Epithelial cell of proximal tubule (primary cell): ENCODE measurements at regions not wholly inside any gene's neighbourhood (a gene's known extent, or its start where the extent isn't known, plus 50 kb on each side); places are given as distances from the start of the nearest gene placed in this dataset.
"Not testable (repeated sequence)": the region's sequence is repeated elsewhere in the genome, so short reads cannot be mapped to it uniquely, and the experiment has no call there.

Source experiments
- DNase-seq: peaks from one replicate; pipeline ENCODE4 v3.0.0-alpha.2; 2011; ENCODE audit warnings: low read depth
- H3K4me3 ChIP-seq: 2 replicates; pipeline ENCODE4 v1.5.1; 2011; ENCODE audit warnings: low read depth, mild to moderate bottlenecking, low read length
- TF ChIP-seq, protein P1 (sequence below): conservative IDR thresholded peaks from 2 replicates; pipeline ENCODE4 v1.5.1; 2012; ENCODE audit warnings: low read depth, mild to moderate bottlenecking, low read length

DNA sequence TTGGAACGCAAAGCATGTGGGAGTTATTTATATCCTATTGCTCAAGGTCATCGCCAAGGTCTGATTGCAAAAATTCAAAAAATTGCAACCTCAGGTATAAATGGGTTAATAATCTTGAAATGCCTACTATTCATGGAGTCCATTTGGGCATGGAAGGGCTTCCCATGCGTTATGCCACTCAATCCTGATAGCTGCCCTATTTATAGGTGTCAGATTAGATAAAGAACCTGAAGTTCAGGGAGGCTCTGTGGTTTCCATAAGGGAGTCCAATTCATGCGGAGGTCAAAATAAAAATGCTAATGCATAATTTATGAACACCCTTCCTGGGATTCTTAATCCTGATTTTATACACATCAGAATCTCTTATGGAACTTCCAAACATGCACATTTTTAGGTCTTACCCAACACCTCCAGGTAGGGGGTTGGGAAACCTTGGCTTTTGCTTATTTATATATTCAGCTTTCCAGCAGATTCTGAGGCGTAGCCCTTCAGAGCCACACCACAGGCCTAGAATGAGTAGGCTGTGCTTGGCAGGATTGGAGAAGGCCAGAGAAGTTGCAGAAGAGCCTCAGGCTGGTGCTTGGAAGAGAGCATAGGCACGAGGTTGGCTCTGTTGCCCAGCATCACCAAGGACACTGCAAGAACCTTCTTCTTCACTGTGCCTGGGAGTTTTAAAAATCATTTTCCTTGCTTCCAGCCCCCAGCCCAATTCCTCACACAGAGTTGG lies 324.4 kb upstream of the CFAP20DC start:
- TF ChIP-seq, protein P1, sequence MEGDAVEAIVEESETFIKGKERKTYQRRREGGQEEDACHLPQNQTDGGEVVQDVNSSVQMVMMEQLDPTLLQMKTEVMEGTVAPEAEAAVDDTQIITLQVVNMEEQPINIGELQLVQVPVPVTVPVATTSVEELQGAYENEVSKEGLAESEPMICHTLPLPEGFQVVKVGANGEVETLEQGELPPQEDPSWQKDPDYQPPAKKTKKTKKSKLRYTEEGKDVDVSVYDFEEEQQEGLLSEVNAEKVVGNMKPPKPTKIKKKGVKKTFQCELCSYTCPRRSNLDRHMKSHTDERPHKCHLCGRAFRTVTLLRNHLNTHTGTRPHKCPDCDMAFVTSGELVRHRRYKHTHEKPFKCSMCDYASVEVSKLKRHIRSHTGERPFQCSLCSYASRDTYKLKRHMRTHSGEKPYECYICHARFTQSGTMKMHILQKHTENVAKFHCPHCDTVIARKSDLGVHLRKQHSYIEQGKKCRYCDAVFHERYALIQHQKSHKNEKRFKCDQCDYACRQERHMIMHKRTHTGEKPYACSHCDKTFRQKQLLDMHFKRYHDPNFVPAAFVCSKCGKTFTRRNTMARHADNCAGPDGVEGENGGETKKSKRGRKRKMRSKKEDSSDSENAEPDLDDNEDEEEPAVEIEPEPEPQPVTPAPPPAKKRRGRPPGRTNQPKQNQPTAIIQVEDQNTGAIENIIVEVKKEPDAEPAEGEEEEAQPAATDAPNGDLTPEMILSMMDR, result no peak

DNA sequence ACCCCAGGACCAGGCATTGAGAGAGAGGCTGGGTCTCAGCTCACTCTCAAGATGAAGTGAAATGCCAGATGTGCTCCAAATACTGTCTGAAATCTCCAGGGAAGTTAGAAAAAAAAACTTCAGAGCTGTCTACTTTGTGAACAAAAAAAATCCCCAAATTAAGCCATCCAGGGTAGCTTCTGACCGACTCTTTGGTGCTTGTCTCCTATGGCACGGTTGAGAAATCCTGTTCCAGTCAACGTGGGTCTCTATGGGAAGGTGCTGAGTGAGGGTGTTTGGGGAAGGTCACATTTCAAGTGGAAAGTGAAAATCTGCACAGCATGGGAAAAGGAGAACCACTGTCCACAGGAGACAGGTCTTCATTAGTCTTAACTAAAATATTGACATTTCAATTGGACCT lies 322.5 kb upstream of the CFAP20DC start:
- no peak for DNase-seq
- TF ChIP-seq, protein P1, result no peak
- no peak overlapping the region for H3K4me3 ChIP-seq

More for the DNA sequence above, 324.4 kb upstream of the CFAP20DC start:
- DNase-seq, result no peak
- no peak overlapping the region for H3K4me3 ChIP-seq

DNA sequence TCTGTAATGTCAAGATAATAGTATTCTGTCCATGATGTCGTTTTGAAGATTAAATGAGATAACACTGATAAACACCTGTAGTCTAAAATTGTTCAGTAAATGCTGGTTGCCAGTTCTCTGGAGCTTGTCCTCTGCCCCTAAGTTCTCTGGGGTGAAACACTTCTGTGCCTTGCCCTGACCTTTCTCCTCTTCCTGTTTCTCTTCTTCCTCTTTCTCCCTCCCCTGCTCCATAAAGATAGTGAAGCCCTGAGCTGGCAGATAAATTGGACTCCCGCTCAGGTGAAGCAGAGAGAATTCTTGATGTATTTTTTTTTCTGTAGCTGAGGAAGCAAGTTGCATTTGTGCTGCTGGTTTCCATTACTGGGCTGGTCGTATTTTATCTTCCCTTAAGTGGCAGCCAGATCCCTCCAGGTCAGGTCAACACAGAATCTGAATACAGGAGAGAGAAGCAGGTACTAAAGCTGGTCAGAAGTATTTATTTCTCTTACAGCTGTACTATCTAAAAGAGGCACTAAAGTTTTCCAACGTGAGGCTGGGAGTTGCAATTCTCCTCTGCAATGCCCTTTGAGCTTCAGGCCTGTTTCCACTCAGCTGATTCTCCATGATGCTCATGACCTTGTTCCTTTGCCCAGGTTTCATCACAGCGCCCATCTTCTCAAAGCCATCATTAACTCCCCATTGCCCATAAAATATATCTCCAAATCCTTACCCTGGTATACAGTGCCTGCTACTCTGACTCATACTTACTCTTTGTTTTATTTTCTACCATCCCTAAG lies 319.3 kb upstream of the CFAP20DC start:
- H3K4me3 ChIP-seq, result no peak overlapping the region
- no peak for DNase-seq
- TF ChIP-seq, protein P1, result no peak

DNA sequence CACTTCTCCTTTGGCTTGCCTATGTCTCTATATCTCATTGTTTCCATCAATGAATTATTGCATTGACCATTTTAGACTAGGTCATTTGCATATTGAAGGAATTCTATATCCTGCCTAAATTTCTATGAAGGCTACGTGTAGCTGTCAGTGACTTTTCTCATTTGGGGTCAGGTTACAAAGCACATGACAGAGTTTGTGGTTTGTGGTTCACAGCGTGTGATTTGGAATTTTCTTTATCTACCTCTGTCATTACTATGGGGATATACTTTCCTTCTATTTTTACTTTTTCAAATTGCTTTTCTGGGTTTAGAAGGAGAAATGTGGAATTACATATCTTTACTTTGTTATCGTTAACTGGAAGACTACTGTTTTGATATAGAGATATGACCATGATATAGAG lies 317.3 kb upstream of the CFAP20DC start:
- DNase-seq, result no peak
- H3K4me3 ChIP-seq, result no peak overlapping the region
- TF ChIP-seq, protein P1, result no peak

DNA sequence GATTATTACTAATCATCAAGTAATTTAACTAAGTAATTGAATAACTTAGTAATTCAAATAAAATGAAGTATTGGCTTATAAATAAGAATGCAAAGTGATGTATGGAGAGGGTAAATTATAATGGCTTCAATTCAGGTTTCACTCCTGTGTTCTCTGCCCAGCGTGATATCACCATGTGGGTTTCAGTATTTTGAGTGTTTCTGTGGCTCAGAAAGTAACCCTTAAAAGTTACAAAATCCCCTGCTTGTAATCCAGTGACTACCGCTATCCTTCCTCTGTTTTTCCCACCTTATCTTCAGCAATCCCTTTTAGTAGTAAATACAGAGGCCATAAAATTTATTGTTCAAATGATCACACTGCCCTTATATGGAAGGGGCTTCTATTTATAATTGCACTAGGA lies 316.4 kb upstream of the CFAP20DC start:
- no peak for DNase-seq
- H3K4me3 ChIP-seq, result no peak overlapping the region
- TF ChIP-seq, protein P1, result no peak

DNA sequence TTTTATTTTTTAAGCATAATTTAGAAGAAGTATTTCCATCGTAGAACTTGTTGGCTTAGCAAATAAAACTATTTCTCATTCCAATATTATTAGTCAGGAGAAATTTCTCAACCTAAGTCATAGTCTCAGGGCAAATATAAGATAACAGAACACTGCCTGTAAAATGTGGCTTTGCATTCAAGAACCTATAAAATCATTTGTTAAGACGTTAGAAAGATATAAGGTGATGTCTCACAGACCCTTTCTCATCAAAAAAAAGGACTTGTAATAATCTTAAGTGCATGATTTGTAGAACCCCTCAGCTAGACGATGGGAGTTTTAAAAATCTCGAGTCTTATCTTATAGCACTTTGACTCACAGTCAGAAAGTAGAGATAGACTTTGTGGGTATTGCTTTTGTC lies 314.7 kb upstream of the CFAP20DC start:
- TF ChIP-seq, protein P1, result no peak

DNA sequence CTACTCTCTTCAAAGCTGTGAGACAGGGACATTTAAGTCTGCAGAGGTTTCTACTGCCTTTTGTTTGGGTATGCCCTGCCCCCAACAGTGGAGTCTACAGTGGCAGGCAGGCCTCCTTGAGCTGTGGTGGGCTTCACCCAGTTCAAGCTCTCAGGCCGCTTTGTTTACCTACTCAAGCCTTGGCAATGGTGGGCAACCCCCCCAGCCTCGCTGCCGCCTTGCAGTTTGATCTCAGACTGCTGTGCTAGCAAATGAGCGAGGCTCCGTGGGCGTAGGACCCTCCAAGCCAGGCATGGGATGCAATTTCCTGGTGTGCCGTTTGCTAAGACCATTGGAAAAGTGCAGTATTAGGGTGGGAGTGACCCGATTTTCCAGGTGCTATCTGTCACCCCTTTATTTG lies 310.5 kb upstream of the CFAP20DC start:
- H3K4me3 ChIP-seq, DNase-seq: not testable (repeated sequence)

More for the DNA sequence above, 314.7 kb upstream of the CFAP20DC start:
- H3K4me3 ChIP-seq, result no peak overlapping the region
- no peak for DNase-seq
